HEK293 (cell line): ENCODE measurements at regions not wholly inside any gene's neighbourhood (a gene's known extent, or its start where the extent isn't known, plus 50 kb on each side); places are given as distances from the start of the nearest gene placed in this dataset.

ENCODE experiments used
- CTCF ChIA-PET: fragments of 350-600 bp; formaldehyde crosslinking; extraction: SDS; loops from one replicate; lab custom pipeline; 2021; ENCODE audit warnings: antibody characterized with exemption; lab: Yijun Ruan, JAX
- POLR2A ChIA-PET: fragments of 300-600 bp; formaldehyde crosslinking; extraction: SDS; loops from one replicate; lab custom pipeline; 2020; ENCODE audit warnings: antibody characterized with exemption, inconsistent platforms; lab: Yijun Ruan, JAX
- H3K27ac ChIP-seq: fragments of 200-500 bp; sonication (Bioruptor generic); 2 replicates; pipeline ENCODE4 v1.5.1; 2014; ENCODE audit warnings: low read depth, low read length, control low read depth, inconsistent platforms; ENCODE audit errors: extremely low read depth
- H3K36me3 ChIP-seq, 2 experiments: fragments of 200-500 bp in 1 of 2; sonication (Bioruptor generic) in 1 of 2; 1 replicate in 1 of 2; 2 replicates in 1 of 2; pipeline ENCODE4 v1.5.1; 2014 to 2017; ENCODE audit warnings: inconsistent platforms in 2 of 2, low read length in 2 of 2; ENCODE audit not compliant: control insufficient read depth in 2 of 2, insufficient read depth in 1 of 2
- H3K4me1 ChIP-seq: fragments of 200-500 bp; sonication (Bioruptor generic); 2 replicates; pipeline ENCODE4 v1.5.1; 2014; ENCODE audit warnings: mild to moderate bottlenecking, low read length, inconsistent platforms; ENCODE audit not compliant: control insufficient read depth, insufficient read depth
- H3K4me3 ChIP-seq: 2 replicates; pipeline ENCODE4 v1.5.1; 2011; ENCODE audit warnings: low read depth, mild to moderate bottlenecking, control low read depth, low read length, moderate library complexity
- H3K9me3 ChIP-seq: fragments of 200-500 bp; sonication (Bioruptor generic); 2 replicates; pipeline ENCODE4 v1.5.1; 2014; ENCODE audit warnings: low read depth, low read length, inconsistent platforms; ENCODE audit not compliant: control insufficient read depth, insufficient read depth
- INSM2 ChIP-seq: fragments of 450-650 bp; formaldehyde crosslinking; IDR thresholded peaks from 2 replicates; pipeline ENCODE4 v1.5.1; 2016; ENCODE audit warnings: missing biosample characterization, missing genetic modification characterization
- KLF8 ChIP-seq: fragments of 450-650 bp; formaldehyde crosslinking; IDR thresholded peaks from 2 replicates; pipeline ENCODE4 v1.5.1; 2016; ENCODE audit warnings: missing biosample characterization, missing genetic modification characterization
- REST ChIP-seq: fragments of 450-650 bp; formaldehyde crosslinking; IDR thresholded peaks from 2 replicates; pipeline ENCODE4 v1.5.1; 2016; ENCODE audit warnings: missing biosample characterization, missing genetic modification characterization
- SCRT2 ChIP-seq: fragments of 450-650 bp; formaldehyde crosslinking; IDR thresholded peaks from 2 replicates; pipeline ENCODE4 v1.5.1; 2016; ENCODE audit warnings: missing biosample characterization, missing genetic modification characterization
- SP2 ChIP-seq: fragments of 450-650 bp; formaldehyde crosslinking; IDR thresholded peaks from 2 replicates; pipeline ENCODE4 v1.5.1; 2016; ENCODE audit warnings: missing biosample characterization, missing genetic modification characterization
- TCF7L2 ChIP-seq: IDR thresholded peaks from 2 replicates; pipeline ENCODE4 v1.6.1; 2011; ENCODE audit warnings: low read depth, mild to moderate bottlenecking, inconsistent platforms, low read length, moderate library complexity, borderline replicate concordance
- YY1 ChIP-seq: fragments of 450-650 bp; formaldehyde crosslinking; IDR thresholded peaks from 2 replicates; pipeline ENCODE4 v1.5.1; 2018; ENCODE audit warnings: missing biosample characterization, missing genetic modification characterization
- YY2 ChIP-seq: fragments of 450-650 bp; formaldehyde crosslinking; IDR thresholded peaks from 2 replicates; pipeline ENCODE4 v1.5.1; 2016; ENCODE audit warnings: missing biosample characterization, missing genetic modification characterization
- ZBTB20 ChIP-seq: fragments of 450-650 bp; formaldehyde crosslinking; IDR thresholded peaks from 2 replicates; pipeline ENCODE4 v1.5.1; 2016; ENCODE audit warnings: missing biosample characterization, missing genetic modification characterization
- ZBTB8A ChIP-seq: fragments of 450-650 bp; formaldehyde crosslinking; IDR thresholded peaks from 2 replicates; pipeline ENCODE4 v1.5.1; 2016; ENCODE audit warnings: missing biosample characterization, missing genetic modification characterization
- ZFP37 ChIP-seq: fragments of 450-650 bp; formaldehyde crosslinking; IDR thresholded peaks from 2 replicates; pipeline ENCODE4 v1.5.1; 2016; ENCODE audit warnings: missing biosample characterization, missing genetic modification characterization
- ZNF114 ChIP-seq: fragments of 450-650 bp; formaldehyde crosslinking; IDR thresholded peaks from 2 replicates; pipeline ENCODE4 v1.5.0; 2017; ENCODE audit warnings: missing biosample characterization, missing genetic modification characterization
- ZNF148 ChIP-seq: fragments of 450-650 bp; formaldehyde crosslinking; IDR thresholded peaks from 2 replicates; pipeline ENCODE4 v1.5.0; 2017; ENCODE audit warnings: missing biosample characterization, missing genetic modification characterization, borderline replicate concordance
- ZNF16 ChIP-seq: fragments of 450-650 bp; formaldehyde crosslinking; IDR thresholded peaks from 2 replicates; pipeline ENCODE4 v1.5.1; 2016; ENCODE audit warnings: low read depth, missing biosample characterization, missing genetic modification characterization
- ZNF175 ChIP-seq: fragments of 450-650 bp; formaldehyde crosslinking; IDR thresholded peaks from 2 replicates; pipeline ENCODE4 v1.5.1; 2016; ENCODE audit warnings: missing biosample characterization, missing genetic modification characterization
- ZNF202 ChIP-seq: fragments of 450-650 bp; formaldehyde crosslinking; IDR thresholded peaks from 2 replicates; pipeline ENCODE4 v1.5.1; 2016; ENCODE audit warnings: missing biosample characterization, missing genetic modification characterization, borderline replicate concordance
- ZNF214 ChIP-seq: fragments of 450-650 bp; formaldehyde crosslinking; IDR thresholded peaks from 2 replicates; pipeline ENCODE4 v1.5.1; 2017; ENCODE audit warnings: missing biosample characterization, mild to moderate bottlenecking, missing genetic modification characterization, borderline replicate concordance
- ZNF221 ChIP-seq: fragments of 450-650 bp; formaldehyde crosslinking; IDR thresholded peaks from 2 replicates; pipeline ENCODE4 v1.5.1; 2017; ENCODE audit warnings: missing biosample characterization, missing genetic modification characterization, borderline replicate concordance
- ZNF274 ChIP-seq, 2 experiments: fragments of 200-500 bp in 1 of 2; fragments of 450-650 bp in 1 of 2; sonication (Bioruptor generic) in 1 of 2; formaldehyde crosslinking in 1 of 2; IDR thresholded peaks; 2 replicates each; pipeline versions ENCODE4 v1.5.1 to v1.6.1; 2014 to 2016; ENCODE audit warnings: borderline replicate concordance in 1 of 2, inconsistent platforms in 1 of 2, low read length in 1 of 2, missing biosample characterization in 1 of 2, missing genetic modification characterization in 1 of 2
- ZNF423 ChIP-seq: fragments of 450-650 bp; formaldehyde crosslinking; IDR thresholded peaks from 2 replicates; pipeline ENCODE4 v1.5.1; 2016; ENCODE audit warnings: missing biosample characterization, missing genetic modification characterization
- ZNF501 ChIP-seq: fragments of 450-650 bp; formaldehyde crosslinking; IDR thresholded peaks from 2 replicates; pipeline ENCODE4 v1.5.1; 2016; ENCODE audit warnings: missing biosample characterization, missing genetic modification characterization
- ZNF530 ChIP-seq: fragments of 450-650 bp; formaldehyde crosslinking; IDR thresholded peaks from 2 replicates; pipeline ENCODE4 v1.5.1; 2016; ENCODE audit warnings: low read depth, missing biosample characterization, missing genetic modification characterization
- ZNF561 ChIP-seq: fragments of 450-650 bp; IDR thresholded peaks from 2 replicates; pipeline ENCODE4 v1.5.1; 2018; ENCODE audit warnings: missing biosample characterization, missing genetic modification characterization, borderline replicate concordance
- ZNF670 ChIP-seq: fragments of 450-650 bp; formaldehyde crosslinking; IDR thresholded peaks from 2 replicates; pipeline ENCODE4 v1.5.1; 2016; ENCODE audit warnings: missing biosample characterization, missing genetic modification characterization, low read depth
- ZNF701 ChIP-seq: fragments of 450-650 bp; formaldehyde crosslinking; IDR thresholded peaks from 2 replicates; pipeline ENCODE4 v1.5.1; 2016; ENCODE audit warnings: missing biosample characterization, missing genetic modification characterization
- ZNF843 ChIP-seq: fragments of 450-650 bp; formaldehyde crosslinking; IDR thresholded peaks from 2 replicates; pipeline ENCODE4 v1.5.1; 2016; ENCODE audit warnings: missing biosample characterization, missing genetic modification characterization
- ZSCAN4 ChIP-seq: fragments of 450-650 bp; formaldehyde crosslinking; IDR thresholded peaks from 2 replicates; pipeline ENCODE4 v1.5.1; 2017; ENCODE audit warnings: missing biosample characterization, missing genetic modification characterization

GRCh38 chr12:72178244-72178643 is 93.9 kb upstream of the TRHDE start:
- CTCF ChIA-PET = no interaction called here
- H3K4me3 ChIP-seq = no peak overlapping the region
- no peak overlapping the region for H3K27ac ChIP-seq
- H3K9me3 ChIP-seq = no peaks in the 10 kb centered on the region
- TF ChIP-seq INSM2 (no peak), ZNF701 (tag by site-specific recombination) (no peak), SP2 (tag by site-specific recombination) (no peak), ZSCAN4 (tag by site-specific recombination) (no peak), ZNF148 (tag by site-specific recombination) (no peak), ZNF561 (tag by site-specific recombination) (no peak), ZFP37 (no peak), ZNF423 (tag by site-specific recombination) (no peak), REST (tag by site-specific recombination) (no peak), ZBTB20 (tag by site-specific recombination) (no peak)
- TF ChIP-seq, all 188 proteins: peak for 0
- POLR2A ChIA-PET = no interaction called here
- Histone ChIP-seq H3K4me1 (no peaks in the 10 kb centered on the region), H3K36me3 (no peaks in the 10 kb centered on the region)

- H3K36me3 ChIP-seq = no peaks in the 10 kb centered on the region
- H3K4me3 ChIP-seq = no peak overlapping the region
- H3K4me1 ChIP-seq = no peaks in the 10 kb centered on the region
- POLR2A ChIA-PET = no interaction called here
- CTCF ChIA-PET = no interaction called here
- no peaks in the 10 kb centered on the region for H3K9me3 ChIP-seq
- H3K27ac ChIP-seq = no peak overlapping the region
- TF ChIP-seq KLF8 (tag by site-specific recombination) = no peak
- TF ChIP-seq ZBTB8A (tag by site-specific recombination) = no peak
- no peak for TF ChIP-seq YY1 (tag by site-specific recombination)
- no peak for TF ChIP-seq ZNF214 (tag by site-specific recombination)
- no peak for TF ChIP-seq ZNF501 (tag by site-specific recombination)
- TF ChIP-seq ZNF843 (tag by site-specific recombination) = no peak
- no peak for TF ChIP-seq ZNF16 (tag by site-specific recombination)
- no peak for TF ChIP-seq ZNF670
- TF ChIP-seq YY2 (tag by site-specific recombination) = no peak
- no peak for TF ChIP-seq ZNF175 (tag by site-specific recombination)
- TF ChIP-seq TCF7L2 = no peak
- no peak for TF ChIP-seq ZNF530 (tag by site-specific recombination)
- TF ChIP-seq SCRT2 (tag by site-specific recombination) = no peak
- TF ChIP-seq ZNF202 (tag by site-specific recombination) = no peak
- no peak for TF ChIP-seq ZNF274 (IDR thresholded peaks at IDR 0.05; ENCODE audit: low read length)
- TF ChIP-seq ZNF274 (tag by site-specific recombination; IDR thresholded peaks at IDR 0.05; ENCODE audit: borderline replicate concordance) = no peak
- TF ChIP-seq ZNF221 (tag by site-specific recombination) = no peak
- no peak for TF ChIP-seq ZNF114 (tag by site-specific recombination)
Observed at GRCh38 chr12:72178871-72179270, 93.3 kb upstream of the TRHDE start.
